CD4-positive, alpha-beta T cell treated with Interferon gamma for 1 hour (primary cell): ENCODE measurements at regions not wholly inside any gene's neighbourhood (a gene's known extent, or its start where the extent isn't known, plus 50 kb on each side); places are given as distances from the start of the nearest gene placed in this dataset.

Experiments
- DNase-seq: peaks from one replicate; pipeline ENCODE4 v3.0.0-alpha.2; 2020

GRCh38 chr12:92574911-92575570, 127.7 kb upstream of the PLEKHG7 start:
- DNase-seq = no peak

DNA sequence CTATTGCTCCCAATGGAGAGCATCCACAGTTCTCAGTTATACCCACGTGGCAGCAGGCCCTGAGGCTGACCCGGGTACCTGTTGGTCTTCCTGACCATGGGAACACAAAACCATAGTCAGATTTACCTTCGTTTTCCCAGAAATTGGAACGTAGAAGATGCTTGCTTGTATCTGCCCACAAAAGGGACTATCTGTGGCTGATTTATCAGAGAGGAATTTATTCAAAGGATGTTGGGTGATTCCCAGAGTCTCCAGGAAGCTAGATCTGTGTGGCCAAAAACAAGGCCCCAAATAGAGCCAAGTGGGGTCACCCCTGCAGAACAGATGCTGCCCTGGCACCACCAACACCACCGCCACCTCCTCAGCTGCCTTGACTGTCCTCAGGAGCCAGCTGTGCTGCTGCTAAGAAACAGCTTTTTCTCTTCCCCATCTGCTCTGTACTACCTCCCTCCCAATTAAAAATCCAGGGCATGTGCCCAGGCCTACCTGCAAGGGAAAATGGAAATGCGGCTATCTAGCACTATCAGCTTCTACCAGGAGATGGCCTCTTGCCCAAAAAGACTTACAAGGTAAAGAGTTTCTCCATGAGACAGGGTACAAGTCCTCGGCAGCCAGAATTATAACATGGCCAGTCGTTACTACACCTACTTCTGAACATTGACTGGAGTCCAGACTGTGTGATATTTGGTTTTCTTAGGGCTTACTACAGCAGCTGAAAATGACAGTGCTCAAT, 128.6 kb upstream of the PLEKHG7 start:
- DNase-seq = no peak

- no peak for DNase-seq
Measured at GRCh38 chr12:92573104-92573503, 129.7 kb upstream of the PLEKHG7 start.

GRCh38 chr12:92571844-92572543, 130.8 kb upstream of the PLEKHG7 start:
- no peak for DNase-seq

DNA sequence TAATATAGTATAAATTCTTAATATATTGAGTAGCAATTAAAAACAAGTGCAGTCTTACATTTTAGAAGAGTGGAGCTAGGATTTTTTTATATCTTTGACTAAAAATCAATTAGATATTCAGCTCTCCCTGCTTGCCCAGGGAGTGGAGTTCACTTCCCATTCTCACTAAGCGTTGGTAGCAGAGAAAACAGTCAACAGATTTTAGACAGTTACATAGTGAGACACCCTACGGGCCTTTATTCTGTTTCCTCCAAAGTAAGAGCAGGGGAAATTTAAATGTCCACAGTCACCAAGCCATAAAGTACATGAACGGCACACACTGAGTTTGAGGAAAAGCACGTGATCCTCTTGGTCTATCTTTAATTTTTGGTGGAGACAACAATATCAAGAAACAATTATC, 131.6 kb upstream of the PLEKHG7 start:
- no peak for DNase-seq

GRCh38 chr12:92570056-92570753, 132.6 kb upstream of the PLEKHG7 start:
- DNase-seq = peak; percentile 35

DNA sequence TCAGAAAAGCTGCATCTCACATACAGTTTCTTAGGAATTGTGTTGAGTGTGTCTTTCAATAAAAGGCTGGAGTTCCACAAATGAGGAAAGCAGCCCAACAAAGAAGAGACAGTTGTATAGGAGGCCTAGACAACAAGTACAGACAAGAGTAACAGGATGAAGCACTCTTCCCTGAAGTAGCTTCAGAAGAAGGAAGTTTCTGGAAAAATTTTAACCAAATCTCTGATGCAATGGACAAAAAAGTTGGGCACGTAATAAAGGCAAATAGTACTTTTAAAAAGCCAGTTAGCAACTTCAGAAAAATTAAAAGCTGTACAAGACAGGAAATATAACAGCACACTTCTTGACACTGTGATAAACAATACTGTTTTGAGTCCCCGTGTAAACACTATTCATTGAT, 134.1 kb upstream of the PLEKHG7 start:
- no peak for DNase-seq

DNA sequence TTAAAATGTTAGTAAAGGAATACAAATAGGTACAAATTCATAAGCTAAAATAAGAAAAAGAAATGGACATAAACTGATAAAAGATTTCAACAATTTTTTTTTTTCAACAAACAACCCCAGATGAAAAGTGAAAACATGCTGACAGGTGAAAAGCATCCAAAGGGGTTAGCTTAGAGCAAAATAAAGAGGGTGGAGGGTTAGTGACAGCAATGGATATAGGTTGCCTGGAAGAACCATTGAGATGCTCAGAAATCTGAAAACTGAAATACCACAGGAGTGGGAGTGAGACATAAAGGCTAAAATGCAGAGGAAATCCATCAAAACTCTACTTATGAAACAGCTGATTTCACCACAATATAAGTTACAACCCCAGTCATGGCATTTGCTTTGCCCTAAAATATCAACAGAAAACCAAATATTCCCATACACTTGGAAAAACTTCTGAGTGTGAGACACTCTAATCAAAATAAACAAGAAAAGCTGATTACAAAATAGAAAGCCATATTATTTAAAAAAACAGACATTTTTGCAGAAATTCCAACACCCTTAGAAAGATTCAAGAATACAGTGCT, 136.3 kb upstream of the PLEKHG7 start:
- no peak for DNase-seq

DNA sequence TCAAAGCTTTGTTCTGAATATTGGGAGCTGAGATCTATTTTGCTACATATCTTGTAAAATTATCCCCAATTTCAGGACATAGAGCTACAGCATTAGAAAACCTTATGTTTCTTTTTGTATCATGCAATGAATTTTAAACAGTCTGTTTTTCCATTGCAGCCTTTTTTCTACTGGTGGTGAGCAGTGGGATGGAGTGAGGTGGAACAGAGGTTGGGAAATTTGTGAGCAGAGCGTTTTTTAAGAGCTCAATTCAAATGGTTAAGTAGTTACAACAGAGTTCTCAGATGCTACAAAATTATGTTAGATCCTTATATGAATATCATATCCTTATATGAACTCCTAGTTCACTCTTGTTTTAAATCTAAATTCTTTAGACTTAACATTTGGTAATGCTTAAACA, 139.0 kb upstream of the PLEKHG7 start:
- no peak for DNase-seq

DNA sequence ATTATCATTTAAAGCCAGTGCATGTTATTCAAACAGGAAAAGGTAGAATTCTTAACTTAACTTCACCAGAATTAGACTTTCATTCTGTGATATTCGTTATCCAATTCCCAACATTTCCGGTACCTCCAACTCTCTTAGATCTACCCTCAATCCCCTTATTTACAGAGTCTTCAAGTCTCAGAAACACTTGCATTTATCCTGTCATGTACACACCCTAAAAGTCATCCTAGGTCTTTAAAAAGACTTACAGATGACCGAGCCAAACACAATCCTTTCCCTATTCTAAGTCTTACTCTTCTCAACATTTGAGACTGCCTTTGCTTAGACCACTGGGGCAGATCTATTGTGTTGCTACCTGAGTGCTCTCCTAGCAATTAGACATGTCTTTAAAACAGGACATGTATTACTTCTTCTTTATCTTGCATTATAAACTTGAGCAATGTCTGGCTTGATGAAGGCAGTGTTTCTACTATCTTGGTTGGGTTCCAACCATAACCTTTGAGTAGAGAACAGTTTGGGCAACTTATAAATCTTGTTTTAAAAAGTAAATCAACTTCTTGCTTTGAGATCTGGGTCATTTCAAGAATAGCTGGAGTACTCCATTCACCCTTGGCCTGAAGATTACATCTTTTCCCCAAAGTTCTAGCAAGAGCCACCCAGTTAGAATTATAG, 140.6 kb upstream of the PLEKHG7 start:
- DNase-seq = no peak

- DNase-seq = no peak
Measured at GRCh38 chr12:92561543-92561899, 141.3 kb upstream of the PLEKHG7 start.

- DNase-seq = no peak
Measured at GRCh38 chr12:92560713-92561542, 141.9 kb upstream of the PLEKHG7 start.

- DNase-seq = no peak
Measured at GRCh38 chr12:92558806-92559205, 144.0 kb upstream of the PLEKHG7 start.

DNA sequence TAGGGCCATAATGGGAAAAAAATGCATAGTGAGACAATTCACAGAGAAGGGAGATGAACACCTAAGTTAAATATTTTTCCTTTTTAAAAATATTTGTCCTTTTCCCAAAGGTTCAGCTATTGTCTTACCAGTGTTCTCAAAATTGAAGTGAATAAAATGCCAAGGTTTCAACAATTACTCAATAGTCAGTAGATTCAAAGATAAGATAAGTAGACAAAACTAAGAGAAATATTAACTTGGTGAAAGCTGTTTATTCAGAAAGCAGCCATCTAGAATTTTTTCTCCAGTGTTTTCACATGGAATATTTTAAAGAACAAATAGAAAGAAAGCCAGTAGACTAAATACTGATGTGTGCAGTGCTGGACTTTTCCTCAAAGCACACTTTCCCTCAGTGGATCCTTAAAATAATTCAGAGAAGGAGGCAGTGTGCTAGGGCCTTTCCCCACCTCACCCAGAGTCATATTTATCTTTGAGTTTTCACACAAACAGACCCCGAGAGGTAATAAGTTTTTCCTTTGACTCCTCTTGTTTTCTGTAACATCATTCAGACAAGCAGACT, 144.5 kb upstream of the PLEKHG7 start:
- no peak for DNase-seq

- no peak for DNase-seq
Measured at GRCh38 chr12:92557422-92557724, 145.4 kb upstream of the PLEKHG7 start.

GRCh38 chr12:92556637-92557421, 146.0 kb upstream of the PLEKHG7 start:
- no peak for DNase-seq

- DNase-seq = no peak
Measured at GRCh38 chr12:92556141-92556540, 146.6 kb upstream of the PLEKHG7 start.

DNA sequence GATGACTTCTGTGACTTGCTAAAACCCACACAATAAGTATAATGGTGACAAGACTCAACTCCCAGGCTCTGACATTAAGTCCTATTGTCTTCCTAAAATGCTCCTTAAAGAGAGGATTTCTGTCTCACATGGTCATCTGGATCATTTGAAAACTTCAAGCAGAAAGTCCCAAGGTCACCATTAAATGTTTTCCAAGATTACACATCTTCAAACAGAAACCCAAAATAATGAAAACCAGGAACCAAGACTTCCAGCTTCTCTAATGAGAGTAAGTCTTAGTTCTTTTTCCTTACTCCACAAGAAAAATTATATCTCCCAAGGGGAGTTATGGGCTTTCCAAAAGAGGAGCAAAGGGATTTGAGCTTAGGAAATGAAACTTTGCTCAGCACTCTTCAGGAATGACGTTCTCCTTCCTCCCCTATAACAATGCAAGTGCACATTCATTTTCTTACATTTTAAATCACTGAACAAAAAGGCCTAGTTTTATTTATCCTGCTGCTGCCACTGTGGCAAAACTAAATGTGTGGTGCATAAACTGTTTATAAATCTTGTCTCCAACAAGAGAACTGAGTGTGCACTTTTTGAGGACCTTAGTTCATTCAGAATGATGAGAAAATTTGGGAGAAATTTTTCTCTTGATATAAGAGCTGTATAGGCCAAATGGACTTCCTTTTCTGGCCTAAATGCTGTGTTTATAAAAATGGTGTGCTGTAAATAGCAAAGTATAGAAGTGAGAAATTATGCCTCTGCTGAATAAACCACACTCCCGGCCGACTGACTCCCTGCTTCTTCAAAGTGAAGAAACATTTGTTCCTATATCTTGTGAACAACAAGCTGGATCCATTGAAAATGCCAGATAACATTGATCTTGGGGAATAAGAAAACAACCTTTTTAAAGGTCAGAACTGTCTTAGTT, 148.4 kb upstream of the PLEKHG7 start:
- no peak for DNase-seq

- DNase-seq = no peak
Measured at GRCh38 chr12:92553389-92553788, 149.4 kb upstream of the PLEKHG7 start.
